ENCODE measurements at regions not wholly inside any gene's neighbourhood (a gene's known extent, or its start where the extent isn't known, plus 50 kb on each side); places are given as distances from the start of the nearest gene placed in this dataset.
A peak's percentile ranks its signal among the peaks of the same experiment; 100 is the strongest.

DNA sequence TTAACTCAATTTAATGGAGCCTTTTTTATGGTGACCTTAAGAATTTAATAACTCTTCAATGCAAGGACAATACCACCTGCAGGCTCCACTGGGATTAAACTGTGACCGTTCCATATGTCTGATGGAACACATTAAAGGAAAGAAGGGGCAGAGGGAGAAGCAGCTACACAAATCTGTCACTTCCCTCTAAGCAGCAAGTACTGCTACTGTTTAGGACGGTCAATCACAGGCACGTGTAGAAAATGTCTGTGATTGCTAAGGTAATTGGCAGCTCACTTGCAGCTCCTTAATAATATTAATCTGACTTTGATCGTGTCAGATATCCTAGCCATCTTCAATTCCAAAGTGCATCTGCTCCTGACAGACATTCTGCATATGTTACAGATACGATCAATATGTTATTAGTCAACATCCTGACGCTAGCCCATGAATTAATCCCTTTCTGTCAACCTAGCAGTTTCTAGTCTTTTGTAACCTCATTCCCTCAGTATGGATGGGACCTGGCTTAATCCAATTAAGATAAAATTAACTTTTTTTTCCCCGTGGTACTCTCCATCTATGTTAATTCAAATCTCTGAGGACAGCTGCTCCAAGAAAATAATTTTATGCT, 1012.4 kb downstream of the AMY1C start:
- H3K4me3 ChIP-seq, result no peak overlapping the region
- H3K9me3 ChIP-seq (ENCODE audit: low read depth), result no peaks in the 10 kb centered on the region
- H3K36me3 ChIP-seq, result no peaks in the 10 kb centered on the region
- H3K27me3 ChIP-seq, result no peaks in the 10 kb centered on the region
- no peak for DNase-seq (ENCODE audit: low read depth in 1 of 2, low spot score in 1 of 2)
- no peak overlapping the region for H3K27ac ChIP-seq
- TF ChIP-seq, protein P1, sequence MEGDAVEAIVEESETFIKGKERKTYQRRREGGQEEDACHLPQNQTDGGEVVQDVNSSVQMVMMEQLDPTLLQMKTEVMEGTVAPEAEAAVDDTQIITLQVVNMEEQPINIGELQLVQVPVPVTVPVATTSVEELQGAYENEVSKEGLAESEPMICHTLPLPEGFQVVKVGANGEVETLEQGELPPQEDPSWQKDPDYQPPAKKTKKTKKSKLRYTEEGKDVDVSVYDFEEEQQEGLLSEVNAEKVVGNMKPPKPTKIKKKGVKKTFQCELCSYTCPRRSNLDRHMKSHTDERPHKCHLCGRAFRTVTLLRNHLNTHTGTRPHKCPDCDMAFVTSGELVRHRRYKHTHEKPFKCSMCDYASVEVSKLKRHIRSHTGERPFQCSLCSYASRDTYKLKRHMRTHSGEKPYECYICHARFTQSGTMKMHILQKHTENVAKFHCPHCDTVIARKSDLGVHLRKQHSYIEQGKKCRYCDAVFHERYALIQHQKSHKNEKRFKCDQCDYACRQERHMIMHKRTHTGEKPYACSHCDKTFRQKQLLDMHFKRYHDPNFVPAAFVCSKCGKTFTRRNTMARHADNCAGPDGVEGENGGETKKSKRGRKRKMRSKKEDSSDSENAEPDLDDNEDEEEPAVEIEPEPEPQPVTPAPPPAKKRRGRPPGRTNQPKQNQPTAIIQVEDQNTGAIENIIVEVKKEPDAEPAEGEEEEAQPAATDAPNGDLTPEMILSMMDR (IDR thresholded peaks at IDR 0.05; ENCODE audit: low read depth, low read length), result no peak
- H3K4me1 ChIP-seq (ENCODE audit: low read depth), result no peaks in the 10 kb centered on the region

DNA sequence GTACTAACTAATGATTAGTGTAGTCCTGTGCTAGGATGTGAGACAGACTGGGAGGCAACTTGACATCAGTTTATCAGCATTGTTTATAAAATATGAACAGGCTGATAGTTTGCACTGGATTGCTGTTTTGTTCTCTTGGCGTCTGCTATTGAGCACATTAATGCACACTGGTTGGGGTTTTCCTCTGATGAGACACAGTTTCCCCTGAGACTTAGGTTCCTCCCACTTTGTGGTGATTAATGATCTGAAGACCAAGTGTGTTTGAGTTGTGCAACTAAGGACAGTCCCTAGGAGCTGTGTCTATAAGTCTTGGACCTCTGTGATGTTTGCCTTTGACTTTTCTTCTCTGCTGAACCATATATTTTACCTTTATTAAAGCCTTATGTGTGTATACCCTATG, 1015.4 kb downstream of the AMY1C start:
- Histone ChIP-seq H3K4me1 (ENCODE audit: low read depth) (no peaks in the 10 kb centered on the region), H3K27me3 (no peaks in the 10 kb centered on the region), H3K4me3 (no peak overlapping the region), H3K36me3 (no peaks in the 10 kb centered on the region), H3K27ac (no peak overlapping the region), H3K9me3 (ENCODE audit: low read depth) (no peaks in the 10 kb centered on the region)
- no peak for DNase-seq (ENCODE audit: low read depth in 1 of 2, low spot score in 1 of 2)
- TF ChIP-seq, protein P1 (IDR thresholded peaks at IDR 0.05; ENCODE audit: low read depth, low read length), result no peak

DNA sequence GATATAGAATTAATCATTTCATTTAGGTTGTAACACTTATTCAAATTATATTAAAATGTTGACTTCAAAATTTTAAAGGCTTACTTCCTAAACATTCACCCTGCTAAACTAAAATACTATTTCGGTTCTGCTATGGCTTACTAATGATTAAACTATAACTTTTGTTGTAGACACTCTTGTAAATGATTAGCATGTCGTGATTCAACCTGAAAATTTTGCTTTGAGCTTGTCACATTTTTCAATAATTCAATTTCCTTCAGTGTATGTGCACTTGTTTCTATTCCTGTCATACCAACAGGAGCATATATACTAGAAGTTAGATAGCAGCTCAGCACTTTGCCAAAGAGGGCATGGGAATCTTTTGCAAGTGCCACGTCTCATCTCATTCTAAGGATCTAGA, 1018.8 kb downstream of the AMY1C start:
- TF ChIP-seq, protein P1 (IDR thresholded peaks at IDR 0.05; ENCODE audit: low read depth, low read length), result no peak
- H3K27ac ChIP-seq, result no peak overlapping the region
- H3K9me3 ChIP-seq (ENCODE audit: low read depth), result no peaks in the 10 kb centered on the region
- H3K36me3 ChIP-seq, result no peaks in the 10 kb centered on the region
- no peaks in the 10 kb centered on the region for H3K27me3 ChIP-seq
- DNase-seq (ENCODE audit: low read depth in 1 of 2, low spot score in 1 of 2), result no peak
- H3K4me3 ChIP-seq, result no peak overlapping the region
- no peaks in the 10 kb centered on the region for H3K4me1 ChIP-seq (ENCODE audit: low read depth)

DNA sequence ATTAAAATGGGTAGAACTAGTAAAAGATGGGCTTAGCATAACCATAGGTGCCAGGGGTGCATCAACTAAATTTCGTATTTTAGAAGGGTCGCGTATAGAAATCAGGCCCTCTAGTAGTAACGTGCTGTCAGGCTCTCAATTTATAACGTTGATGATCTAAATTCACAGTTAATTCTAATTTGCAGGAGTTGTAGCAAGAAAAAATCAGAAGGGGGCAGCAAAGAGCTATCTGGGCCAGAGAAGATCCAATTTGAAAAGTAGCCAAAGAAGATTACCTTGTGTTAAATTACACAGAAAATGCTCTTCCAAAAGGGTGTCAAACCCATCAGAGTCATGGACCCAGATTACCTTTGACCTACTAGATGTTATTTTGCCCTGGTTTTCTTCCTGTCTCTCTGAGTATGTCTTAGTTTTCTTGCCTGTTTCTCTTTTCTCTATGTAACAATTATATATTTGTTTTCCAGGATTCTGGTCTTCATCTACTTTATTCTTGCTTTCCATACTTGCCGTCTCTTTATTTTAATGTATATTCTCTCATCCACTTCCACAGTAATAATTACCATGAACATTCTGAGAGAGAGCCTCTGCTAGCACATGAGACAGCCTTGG, 1030.9 kb downstream of the AMY1C start:
- Histone ChIP-seq H3K27ac (no peak overlapping the region), H3K4me1 (ENCODE audit: low read depth) (no peaks in the 10 kb centered on the region), H3K4me3 (no peak overlapping the region), H3K36me3 (no peaks in the 10 kb centered on the region), H3K9me3 (ENCODE audit: low read depth) (no peaks in the 10 kb centered on the region), H3K27me3 (no peaks in the 10 kb centered on the region)
- DNase-seq (ENCODE audit: low read depth in 1 of 2, low spot score in 1 of 2), result peak; percentile 29 to 56
- TF ChIP-seq, protein P1 (IDR thresholded peaks at IDR 0.05; ENCODE audit: low read depth, low read length), result peak; percentile 64

DNA sequence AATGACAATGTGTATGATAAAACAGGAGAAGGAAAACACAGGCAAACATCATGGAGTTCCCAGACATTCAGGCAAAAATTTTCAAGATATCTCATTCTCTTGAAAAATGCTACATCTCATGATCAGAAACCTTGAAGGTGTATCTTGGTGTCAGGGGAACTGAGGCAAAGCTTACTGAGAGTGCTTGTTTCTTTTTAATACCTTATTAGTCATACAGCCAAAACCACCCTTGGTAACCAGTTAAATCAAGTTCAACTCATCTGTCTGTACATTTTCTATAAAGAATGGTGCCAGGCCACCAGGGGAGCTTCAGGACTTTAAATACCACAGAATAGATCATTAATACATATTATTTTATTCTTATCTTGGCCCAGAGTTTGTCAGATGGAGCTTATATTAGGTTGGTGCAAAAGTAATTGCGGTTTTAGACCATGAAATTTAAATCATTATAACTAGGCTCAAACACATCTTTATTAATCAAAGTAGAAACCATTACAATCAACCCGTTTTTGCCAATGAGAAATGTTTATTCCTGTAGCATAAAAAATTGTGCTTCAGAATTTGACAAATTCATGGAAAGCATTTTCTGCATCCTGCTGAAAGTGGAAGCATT, 1036.0 kb downstream of the AMY1C start:
- no peak for DNase-seq (ENCODE audit: low read depth in 1 of 2, low spot score in 1 of 2)
- no peaks in the 10 kb centered on the region for H3K27me3 ChIP-seq
- H3K4me1 ChIP-seq (ENCODE audit: low read depth), result no peaks in the 10 kb centered on the region
- TF ChIP-seq, protein P1 (IDR thresholded peaks at IDR 0.05; ENCODE audit: low read depth, low read length), result no peak
- no peak overlapping the region for H3K4me3 ChIP-seq
- no peaks in the 10 kb centered on the region for H3K36me3 ChIP-seq
- H3K9me3 ChIP-seq (ENCODE audit: low read depth), result no peaks in the 10 kb centered on the region
- no peak overlapping the region for H3K27ac ChIP-seq

Measured in cardiac muscle cell (in vitro differentiated cells and primary cell).